Smooth muscle cell (in vitro differentiated cells): ENCODE measurements at regions not wholly inside any gene's neighbourhood (a gene's known extent, or its start where the extent isn't known, plus 50 kb on each side); places are given as distances from the start of the nearest gene placed in this dataset.

Source experiments
- DNase-seq: peaks from one replicate; lab custom pipeline; 2025; ENCODE audit not compliant: unreplicated experiment; lab: John Stamatoyannopoulos, UW
- H2AFZ ChIP-seq: fragments of 200-600 bp; sonication (generic); 2 replicates; pipeline ENCODE4 v1.6.0; 2016; ENCODE audit warnings: antibody characterized with exemption, low read depth, mild to moderate bottlenecking
- H3F3A ChIP-seq: fragments of 200-600 bp; sonication (generic); 2 replicates; pipeline ENCODE4 v1.6.0; 2017; ENCODE audit warnings: antibody characterized with exemption, low read depth
- H3K27ac ChIP-seq: fragments of 200-600 bp; sonication (generic); 2 replicates; pipeline ENCODE4 v1.5.1; 2016; ENCODE audit warnings: low read depth, mild to moderate bottlenecking
- H3K27me3 ChIP-seq: fragments of 200-600 bp; sonication (generic); 2 replicates; pipeline ENCODE4 v1.6.1; 2016; ENCODE audit warnings: low read depth, mild to moderate bottlenecking
- H3K36me3 ChIP-seq: fragments of 200-600 bp; sonication (generic); 2 replicates; pipeline ENCODE4 v1.5.1; 2016; ENCODE audit warnings: low read depth
- H3K4me1 ChIP-seq: fragments of 200-600 bp; sonication (generic); 2 replicates; pipeline ENCODE4 v1.5.1; 2016; ENCODE audit warnings: low read depth
- H3K4me2 ChIP-seq: fragments of 200-600 bp; sonication (generic); 2 replicates; pipeline ENCODE4 v1.6.0; 2016; ENCODE audit warnings: mild to moderate bottlenecking
- H3K4me3 ChIP-seq: fragments of 200-600 bp; sonication (generic); 2 replicates; pipeline ENCODE4 v1.5.1; 2016; ENCODE audit warnings: mild to moderate bottlenecking
- H3K79me2 ChIP-seq: fragments of 200-600 bp; sonication (generic); 2 replicates; pipeline ENCODE4 v1.6.0; 2016; ENCODE audit warnings: low read depth, mild to moderate bottlenecking
- H3K9ac ChIP-seq: fragments of 200-600 bp; sonication (generic); 2 replicates; pipeline ENCODE4 v1.6.0; 2016; ENCODE audit warnings: low read depth
- H3K9me3 ChIP-seq: fragments of 200-600 bp; sonication (generic); replicated peaks from 2 replicates; pipeline ENCODE4 v1.5.1; 2016; ENCODE audit warnings: low read depth
- H4K20me1 ChIP-seq: fragments of 200-600 bp; sonication (generic); 2 replicates; pipeline ENCODE4 v1.6.0; 2016; ENCODE audit warnings: low read depth
- CTCF ChIP-seq: fragments of 200-600 bp; sonication (generic); IDR thresholded peaks from 2 replicates; pipeline ENCODE4 v1.5.1; 2017; ENCODE audit warnings: borderline replicate concordance, mild to moderate bottlenecking, antibody characterized with exemption; ENCODE audit not compliant: insufficient read depth, poor library complexity, severe bottlenecking
- WGBS: methylation state at CpG from one replicate; pipeline ENCODE4 v1.1.7; 2016; ENCODE audit warnings: low lambda C conversion rate; 5-methylcytosine and 5-hydroxymethylcytosine counted together

GRCh38 chr16:85498607-85499006, 114.5 kb upstream of the GSE1 start:
- H2AFZ ChIP-seq, result no peak overlapping the region
- no peaks in the 10 kb centered on the region for H3K27me3 ChIP-seq
- TF ChIP-seq CTCF, result no peak
- no peaks in the 10 kb centered on the region for H3K36me3 ChIP-seq
- H3K79me2 ChIP-seq, result no peaks in the 10 kb centered on the region
- H3K4me2 ChIP-seq, result no peak overlapping the region
- peaks cover 5% of the 10 kb centered on the region for H3K4me1 ChIP-seq
- H3K9ac ChIP-seq, result no peak overlapping the region
- no peaks in the 10 kb centered on the region for H3K9me3 ChIP-seq
- WGBS, result 95% methylated on average over 8 of the region's 8 CpGs
- no peak overlapping the region for H3K27ac ChIP-seq
- H3F3A ChIP-seq, result no peaks in the 10 kb centered on the region
- H4K20me1 ChIP-seq, result peaks cover 79% of the 10 kb centered on the region
- DNase-seq, result no peak
- no peak overlapping the region for H3K4me3 ChIP-seq

DNA sequence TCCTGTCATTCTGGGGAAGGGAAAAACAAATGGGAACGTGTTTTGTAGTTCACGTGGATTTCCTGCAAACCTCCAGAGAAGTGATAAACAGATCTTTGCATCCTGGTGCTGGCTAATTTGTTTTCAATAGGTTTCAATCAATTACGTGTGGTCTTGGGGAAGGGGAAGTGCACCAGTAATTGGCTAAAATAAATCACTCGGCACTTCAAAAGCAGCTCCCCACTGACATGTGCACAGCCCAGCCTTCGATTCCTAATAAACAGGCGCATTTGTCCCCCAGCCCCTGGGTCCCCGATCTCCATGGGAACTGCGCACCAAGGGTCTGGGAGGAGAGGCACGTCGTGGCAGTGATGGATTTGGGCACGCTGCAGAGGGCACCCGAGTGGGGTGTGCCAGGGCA, 112.9 kb upstream of the GSE1 start:
- H3K79me2 ChIP-seq, result no peaks in the 10 kb centered on the region
- H3K27ac ChIP-seq, result no peak overlapping the region
- H3K9me3 ChIP-seq, result no peaks in the 10 kb centered on the region
- no peak for DNase-seq
- H2AFZ ChIP-seq, result no peak overlapping the region
- peaks cover 5% of the 10 kb centered on the region for H3K4me1 ChIP-seq
- TF ChIP-seq CTCF, result no peak
- no peaks in the 10 kb centered on the region for H3K27me3 ChIP-seq
- H3K4me2 ChIP-seq, result no peak overlapping the region
- H3K36me3 ChIP-seq, result no peaks in the 10 kb centered on the region
- no peaks in the 10 kb centered on the region for H3F3A ChIP-seq
- 89% methylated on average over 12 of the region's 12 CpGs for WGBS
- H4K20me1 ChIP-seq, result peaks cover 70% of the 10 kb centered on the region
- no peak overlapping the region for H3K4me3 ChIP-seq
- no peak overlapping the region for H3K9ac ChIP-seq

GRCh38 chr16:85501900-85502299, 111.2 kb upstream of the GSE1 start:
- Histone ChIP-seq H3K9me3 (no peaks in the 10 kb centered on the region), H3K79me2 (no peaks in the 10 kb centered on the region), H3K27ac (no peak overlapping the region), H3K4me1 (peaks cover 5% of the 10 kb centered on the region), H4K20me1 (peaks cover 67% of the 10 kb centered on the region), H2AFZ (no peak overlapping the region), H3F3A (no peaks in the 10 kb centered on the region), H3K4me3 (no peak overlapping the region), H3K9ac (no peak overlapping the region), H3K36me3 (no peaks in the 10 kb centered on the region), H3K27me3 (no peaks in the 10 kb centered on the region), H3K4me2 (no peak overlapping the region)
- no peak for TF ChIP-seq CTCF
- DNase-seq, result no peak
- 98% methylated on average over 11 of the region's 11 CpGs for WGBS

- Histone ChIP-seq H3K4me3 (no peak overlapping the region), H4K20me1 (peaks cover 67% of the 10 kb centered on the region), H2AFZ (no peak overlapping the region), H3K9ac (no peak overlapping the region), H3K27ac (no peak overlapping the region), H3K4me2 (no peak overlapping the region), H3K36me3 (no peaks in the 10 kb centered on the region), H3K9me3 (no peaks in the 10 kb centered on the region), H3K27me3 (no peaks in the 10 kb centered on the region), H3K79me2 (no peaks in the 10 kb centered on the region), H3K4me1 (peaks cover 5% of the 10 kb centered on the region), H3F3A (no peaks in the 10 kb centered on the region)
- no peak for DNase-seq
- no peak for TF ChIP-seq CTCF
- WGBS, result 93% methylated on average over 11 of the region's 11 CpGs
Observed at GRCh38 chr16:85502357-85502756, 110.8 kb upstream of the GSE1 start.
